ENCODE measurements at regions not wholly inside any gene's neighbourhood (a gene's known extent, or its start where the extent isn't known, plus 50 kb on each side); places are given as distances from the start of the nearest gene placed in this dataset.

- DNase-seq (ENCODE audit: extremely low read depth, low read depth), result no peak
Measured at GRCh38 chr6:43877463-43878126, 107.6 kb downstream of the VEGFA start.

GRCh38 chr6:43877036-43877435 lies 107.0 kb downstream of the VEGFA start:
- no peak for DNase-seq (ENCODE audit: extremely low read depth, low read depth)

- no peak for DNase-seq (ENCODE audit: extremely low read depth, low read depth)
Measured at GRCh38 chr6:43876602-43877001, 106.6 kb downstream of the VEGFA start.

- no peak for DNase-seq (ENCODE audit: extremely low read depth, low read depth)
Measured at GRCh38 chr6:43875849-43876572, 106.0 kb downstream of the VEGFA start.

- DNase-seq (ENCODE audit: extremely low read depth, low read depth), result no peak
Measured at GRCh38 chr6:43874814-43875590, 105.0 kb downstream of the VEGFA start.

- no peak for DNase-seq (ENCODE audit: extremely low read depth, low read depth)
Measured at GRCh38 chr6:43873806-43874714, 104.0 kb downstream of the VEGFA start.

GRCh38 chr6:43871933-43872332 lies 101.9 kb downstream of the VEGFA start:
- DNase-seq (ENCODE audit: extremely low read depth, low read depth), result no peak

- DNase-seq (ENCODE audit: extremely low read depth, low read depth), result no peak
Measured at GRCh38 chr6:43871284-43871683, 101.3 kb downstream of the VEGFA start.

- no peak for DNase-seq (ENCODE audit: extremely low read depth, low read depth)
Measured at GRCh38 chr6:43870660-43871061, 100.7 kb downstream of the VEGFA start.

GRCh38 chr6:43869792-43870659 lies 100.0 kb downstream of the VEGFA start:
- DNase-seq (ENCODE audit: extremely low read depth, low read depth), result no peak

GRCh38 chr6:43869079-43869710 lies 99.2 kb downstream of the VEGFA start:
- no peak for DNase-seq (ENCODE audit: extremely low read depth, low read depth)

GRCh38 chr6:43868467-43868866 lies 98.5 kb downstream of the VEGFA start:
- DNase-seq (ENCODE audit: extremely low read depth, low read depth), result no peak

- no peak for DNase-seq (ENCODE audit: extremely low read depth, low read depth)
Measured at GRCh38 chr6:43867996-43868395, 98.0 kb downstream of the VEGFA start.

- no peak for DNase-seq (ENCODE audit: extremely low read depth, low read depth)
Measured at GRCh38 chr6:43867246-43867645, 97.2 kb downstream of the VEGFA start.

GRCh38 chr6:43865932-43866645 lies 96.1 kb downstream of the VEGFA start:
- DNase-seq (ENCODE audit: extremely low read depth, low read depth), result no peak

- no peak for DNase-seq (ENCODE audit: extremely low read depth, low read depth)
Measured at GRCh38 chr6:43865086-43865485, 95.1 kb downstream of the VEGFA start.

- no peak for DNase-seq (ENCODE audit: extremely low read depth, low read depth)
Measured at GRCh38 chr6:43862925-43863324, 92.9 kb downstream of the VEGFA start.

- DNase-seq (ENCODE audit: extremely low read depth, low read depth), result no peak
Measured at GRCh38 chr6:43861212-43861894, 91.3 kb downstream of the VEGFA start.

Data from NCI-H460 (cell line).